ENCODE measurements at regions not wholly inside any gene's neighbourhood (a gene's known extent, or its start where the extent isn't known, plus 50 kb on each side); places are given as distances from the start of the nearest gene placed in this dataset.

DNA sequence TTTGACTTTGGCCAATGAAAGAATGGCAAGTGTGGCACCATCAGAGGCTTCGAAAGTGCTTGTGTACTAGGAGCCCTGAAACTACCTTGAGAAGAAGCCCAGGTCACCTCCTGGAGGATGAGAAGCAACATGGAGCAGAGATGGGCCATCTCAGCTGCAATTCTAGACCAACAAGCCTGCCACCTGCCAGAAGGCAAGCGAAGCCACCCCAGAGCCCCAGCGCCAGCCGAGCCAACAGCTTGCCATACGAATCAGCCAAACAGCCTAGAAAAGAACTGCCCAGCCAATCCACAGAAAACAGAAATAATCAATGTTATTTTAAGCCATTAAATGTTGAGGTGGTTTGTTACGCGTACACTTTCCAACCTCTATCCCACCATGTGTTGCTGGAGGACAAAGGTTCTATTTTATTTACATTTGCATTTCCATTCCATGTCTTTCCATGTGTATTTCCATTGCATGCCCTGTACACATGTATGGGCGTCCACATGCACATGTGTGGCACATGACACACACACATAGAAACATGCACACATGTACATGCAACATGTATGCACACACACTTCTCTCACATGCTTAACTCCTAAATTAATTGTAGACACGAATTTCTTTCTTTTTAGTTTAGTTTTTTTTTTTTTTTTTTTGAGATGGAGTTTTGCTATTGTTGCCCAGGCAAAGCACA is 144.3 kb upstream of the TNRC6C start:
- Histone ChIP-seq H3K9me3 (ENCODE audit: control insufficient read depth in 4 of 4, low read length in 3 of 4) (no peaks in the 10 kb centered on the region), H3K4me3 (ENCODE audit: low read depth in 1 of 3, low read length in 3 of 3) (no peak overlapping the region), H3K4me1 (ENCODE audit: control insufficient read depth in 4 of 4, insufficient read depth in 4 of 4, low read length in 3 of 4) (no peaks in the 10 kb centered on the region), H3K27ac (ENCODE audit: low read depth in 1 of 2, low read length in 2 of 2) (no peak overlapping the region), H3K36me3 (ENCODE audit: control insufficient read depth in 4 of 4, insufficient read depth in 3 of 4, low read depth in 1 of 4, low read length in 3 of 4) (no peaks in the 10 kb centered on the region), H3K9ac (ENCODE audit: low read depth in 1 of 2, low read length in 2 of 2) (no peak overlapping the region), H3K27me3 (ENCODE audit: control insufficient read depth in 4 of 4, insufficient read depth in 4 of 4, low read length in 3 of 4) (peaks cover 0 to 2% (median 0%) of the 10 kb centered on the region in 4 donors)
- 79% methylated on average over 9 of the region's 9 CpGs for WGBS
- TF ChIP-seq, protein P1, sequence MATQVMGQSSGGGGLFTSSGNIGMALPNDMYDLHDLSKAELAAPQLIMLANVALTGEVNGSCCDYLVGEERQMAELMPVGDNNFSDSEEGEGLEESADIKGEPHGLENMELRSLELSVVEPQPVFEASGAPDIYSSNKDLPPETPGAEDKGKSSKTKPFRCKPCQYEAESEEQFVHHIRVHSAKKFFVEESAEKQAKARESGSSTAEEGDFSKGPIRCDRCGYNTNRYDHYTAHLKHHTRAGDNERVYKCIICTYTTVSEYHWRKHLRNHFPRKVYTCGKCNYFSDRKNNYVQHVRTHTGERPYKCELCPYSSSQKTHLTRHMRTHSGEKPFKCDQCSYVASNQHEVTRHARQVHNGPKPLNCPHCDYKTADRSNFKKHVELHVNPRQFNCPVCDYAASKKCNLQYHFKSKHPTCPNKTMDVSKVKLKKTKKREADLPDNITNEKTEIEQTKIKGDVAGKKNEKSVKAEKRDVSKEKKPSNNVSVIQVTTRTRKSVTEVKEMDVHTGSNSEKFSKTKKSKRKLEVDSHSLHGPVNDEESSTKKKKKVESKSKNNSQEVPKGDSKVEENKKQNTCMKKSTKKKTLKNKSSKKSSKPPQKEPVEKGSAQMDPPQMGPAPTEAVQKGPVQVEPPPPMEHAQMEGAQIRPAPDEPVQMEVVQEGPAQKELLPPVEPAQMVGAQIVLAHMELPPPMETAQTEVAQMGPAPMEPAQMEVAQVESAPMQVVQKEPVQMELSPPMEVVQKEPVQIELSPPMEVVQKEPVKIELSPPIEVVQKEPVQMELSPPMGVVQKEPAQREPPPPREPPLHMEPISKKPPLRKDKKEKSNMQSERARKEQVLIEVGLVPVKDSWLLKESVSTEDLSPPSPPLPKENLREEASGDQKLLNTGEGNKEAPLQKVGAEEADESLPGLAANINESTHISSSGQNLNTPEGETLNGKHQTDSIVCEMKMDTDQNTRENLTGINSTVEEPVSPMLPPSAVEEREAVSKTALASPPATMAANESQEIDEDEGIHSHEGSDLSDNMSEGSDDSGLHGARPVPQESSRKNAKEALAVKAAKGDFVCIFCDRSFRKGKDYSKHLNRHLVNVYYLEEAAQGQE (IDR thresholded peaks at IDR 0.05) = no peak
- TF ChIP-seq EGR1 (IDR thresholded peaks at IDR 0.05; ENCODE audit: low read depth in 2 of 2) (no peak), FOXA1 (IDR thresholded peaks at IDR 0.05) (no peak)
- DNase-seq (ENCODE audit: low spot score) = no peak

DNA sequence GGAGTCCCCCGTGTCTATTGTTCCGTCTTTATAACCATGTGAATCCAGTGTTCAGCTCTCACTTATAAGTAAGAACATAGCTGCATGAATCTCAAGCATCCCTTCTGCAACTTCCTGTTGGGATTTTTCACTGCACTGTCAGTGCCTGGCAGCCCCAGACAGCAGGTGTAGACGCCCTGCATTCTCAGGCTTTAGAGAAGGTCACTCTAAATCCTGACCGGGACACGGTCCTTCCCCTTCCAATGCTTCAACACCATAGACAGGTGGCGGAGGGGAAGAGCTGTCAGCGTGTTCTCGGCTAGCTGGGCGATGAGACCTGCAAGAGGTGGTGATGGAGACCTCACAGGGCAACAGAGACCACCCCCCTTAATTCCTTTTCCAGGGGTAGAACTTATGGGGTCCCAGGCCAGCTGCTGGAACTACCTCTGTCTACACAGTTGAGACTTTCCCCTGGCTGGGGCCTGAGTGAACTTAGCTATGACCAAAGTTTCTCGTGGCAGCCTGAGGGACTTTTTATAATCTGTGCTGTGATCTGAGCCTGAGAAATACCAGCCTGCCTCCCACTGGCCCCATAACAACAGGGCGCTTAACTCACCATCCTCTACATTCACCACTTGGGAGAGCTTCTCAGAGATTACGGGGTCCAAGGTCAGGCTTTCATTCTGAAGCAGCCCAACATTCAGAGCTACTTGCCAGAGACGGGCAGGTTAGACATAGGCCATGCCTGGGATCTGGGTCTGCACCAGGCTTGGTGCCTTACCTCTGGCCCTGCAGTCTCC is 143.2 kb upstream of the TNRC6C start:
- WGBS = 77% methylated on average over 13 of the region's 13 CpGs
- no peak overlapping the region for H3K9ac ChIP-seq (ENCODE audit: low read depth in 1 of 2, low read length in 2 of 2)
- peaks cover 0 to 2% (median 0%) of the 10 kb centered on the region in 4 donors for H3K27me3 ChIP-seq (ENCODE audit: control insufficient read depth in 4 of 4, insufficient read depth in 4 of 4, low read length in 3 of 4)
- no peaks in the 10 kb centered on the region for H3K36me3 ChIP-seq (ENCODE audit: control insufficient read depth in 4 of 4, insufficient read depth in 3 of 4, low read depth in 1 of 4, low read length in 3 of 4)
- no peak overlapping the region for H3K27ac ChIP-seq (ENCODE audit: low read depth in 1 of 2, low read length in 2 of 2)
- no peak for DNase-seq (ENCODE audit: low spot score)
- TF ChIP-seq SP1 (IDR thresholded peaks at IDR 0.05) (no peak), RAD21 (IDR thresholded peaks at IDR 0.05) (no peak), FOXA2 (IDR thresholded peaks at IDR 0.05) (no peak), JUND (IDR thresholded peaks at IDR 0.05) (no peak), NR2F2 (IDR thresholded peaks at IDR 0.05) (no peak), HNF4G (IDR thresholded peaks at IDR 0.05) (no peak), FOXA1 (IDR thresholded peaks at IDR 0.05) (no peak), YY1 (IDR thresholded peaks at IDR 0.05) (no peak)
- TF ChIP-seq, protein P1 (IDR thresholded peaks at IDR 0.05) = no peak
- TF ChIP-seq, protein P2, sequence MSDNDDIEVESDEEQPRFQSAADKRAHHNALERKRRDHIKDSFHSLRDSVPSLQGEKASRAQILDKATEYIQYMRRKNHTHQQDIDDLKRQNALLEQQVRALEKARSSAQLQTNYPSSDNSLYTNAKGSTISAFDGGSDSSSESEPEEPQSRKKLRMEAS (IDR thresholded peaks at IDR 0.05) = no peak
- no peak overlapping the region for H3K4me3 ChIP-seq (ENCODE audit: low read depth in 1 of 3, low read length in 3 of 3)
- no peaks in the 10 kb centered on the region for H3K4me1 ChIP-seq (ENCODE audit: control insufficient read depth in 4 of 4, insufficient read depth in 4 of 4, low read length in 3 of 4)
- H3K9me3 ChIP-seq (ENCODE audit: control insufficient read depth in 4 of 4, low read length in 3 of 4) = no peaks in the 10 kb centered on the region

All from liver (tissue), 7 donors.